ENCODE measurements at regions not wholly inside any gene's neighbourhood (a gene's known extent, or its start where the extent isn't known, plus 50 kb on each side); places are given as distances from the start of the nearest gene placed in this dataset.

DNA sequence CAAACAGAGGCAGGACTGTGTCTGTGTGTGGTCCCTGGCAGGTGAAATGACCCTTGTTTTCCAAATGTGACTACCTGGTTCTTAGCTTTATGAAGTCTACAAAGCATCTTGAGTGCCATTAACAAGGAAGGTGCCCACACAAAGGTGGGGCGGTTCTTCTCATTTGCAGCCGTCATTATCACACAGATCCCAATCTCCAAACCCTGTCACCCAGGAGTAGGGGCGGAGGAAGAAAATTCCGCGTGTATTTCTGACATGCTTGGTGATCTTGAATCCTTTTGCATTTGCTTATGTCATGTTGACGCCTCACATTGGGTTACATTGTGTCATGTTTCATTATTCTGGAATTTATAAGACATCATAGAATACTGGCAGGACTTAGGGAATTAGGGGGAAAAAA is 277.3 kb downstream of the VRK1 start:
- Histone ChIP-seq H3K36me3 (ENCODE audit: control insufficient read depth in 1 of 2, insufficient read depth in 2 of 2, low read length in 2 of 2) (no peaks in the 10 kb centered on the region), H3K18ac (ENCODE audit: low read length) (no peak overlapping the region), H4K12ac (ENCODE audit: low read depth, low read length) (no peak overlapping the region), H3K79me2 (ENCODE audit: control insufficient read depth, insufficient read depth, low read length, poor library complexity) (no peaks in the 10 kb centered on the region), H3K9me3 (ENCODE audit: insufficient read depth, low read depth, low read length) (no peaks in the 10 kb centered on the region), H3K4me3 (ENCODE audit: low read depth, low read length) (no peak overlapping the region), H3K9ac (ENCODE audit: low read length) (no peak overlapping the region), H4K91ac (ENCODE audit: low read depth, low read length) (no peak overlapping the region), H2BK12ac (ENCODE audit: low read length) (no peak overlapping the region), H3K4me2 (ENCODE audit: low read length) (no peak overlapping the region), H3K79me1 (ENCODE audit: low read length) (no peaks in the 10 kb centered on the region), H3K14ac (ENCODE audit: low read length) (no peak overlapping the region), H2AFZ (ENCODE audit: insufficient read depth, low read length, poor library complexity) (no peak overlapping the region), H2AK5ac (ENCODE audit: low read length) (no peak overlapping the region), H3K27ac (ENCODE audit: low read depth, low read length) (no peak overlapping the region), H3K4ac (ENCODE audit: low read depth, low read length) (no peak overlapping the region), H2BK5ac (ENCODE audit: low read depth, low read length, poor library complexity) (no peak overlapping the region), H3K27me3 (ENCODE audit: insufficient read depth, low read length) (no peaks in the 10 kb centered on the region), H3K4me1 (ENCODE audit: control insufficient read depth in 1 of 2, insufficient read depth in 2 of 2, low read length in 2 of 2) (peaks cover 7 to 8% of the 10 kb centered on the region in 2 experiments), H4K8ac (ENCODE audit: low read depth, low read length) (no peak overlapping the region), H3K23ac (ENCODE audit: low read length) (no peak overlapping the region), H2BK120ac (ENCODE audit: insufficient read depth, low read length, poor library complexity) (no peak overlapping the region)
- no peak for DNase-seq
- WGBS (ENCODE audit: extremely low coverage, insufficient coverage, insufficient read length): no CpG with 5 or more reads among the region's 6 CpGs

DNA sequence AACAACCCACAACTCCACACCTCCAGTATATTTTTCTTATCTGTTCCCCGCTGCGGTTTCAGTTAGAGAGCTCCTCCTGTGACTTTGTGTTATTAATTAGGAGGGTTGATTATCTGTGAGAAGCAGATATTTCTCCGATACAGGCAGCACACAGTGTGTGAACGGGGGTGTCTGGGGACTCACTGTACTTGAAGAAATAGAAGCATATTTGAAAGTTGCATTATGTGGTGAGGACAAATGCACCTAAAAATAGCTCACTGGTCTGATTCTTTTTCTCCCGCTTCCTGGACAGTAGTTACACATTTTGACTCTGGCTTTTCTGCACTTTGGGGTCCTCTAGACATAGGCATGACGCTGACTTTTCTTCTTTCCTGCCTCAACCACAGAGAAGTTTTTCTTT is 277.7 kb downstream of the VRK1 start:
- H3K27ac ChIP-seq (ENCODE audit: low read depth, low read length): no peak overlapping the region
- no peak overlapping the region for H2AFZ ChIP-seq (ENCODE audit: insufficient read depth, low read length, poor library complexity)
- H4K91ac ChIP-seq (ENCODE audit: low read depth, low read length): no peak overlapping the region
- no peak overlapping the region for H2AK5ac ChIP-seq (ENCODE audit: low read length)
- peaks cover 7 to 8% of the 10 kb centered on the region in 2 experiments for H3K4me1 ChIP-seq (ENCODE audit: control insufficient read depth in 1 of 2, insufficient read depth in 2 of 2, low read length in 2 of 2)
- no peak overlapping the region for H4K8ac ChIP-seq (ENCODE audit: low read depth, low read length)
- H3K4me2 ChIP-seq (ENCODE audit: low read length): no peak overlapping the region
- no peak overlapping the region for H4K12ac ChIP-seq (ENCODE audit: low read depth, low read length)
- H3K27me3 ChIP-seq (ENCODE audit: insufficient read depth, low read length): no peaks in the 10 kb centered on the region
- no peak overlapping the region for H3K23ac ChIP-seq (ENCODE audit: low read length)
- no peak overlapping the region for H3K18ac ChIP-seq (ENCODE audit: low read length)
- H3K79me2 ChIP-seq (ENCODE audit: control insufficient read depth, insufficient read depth, low read length, poor library complexity): no peaks in the 10 kb centered on the region
- no peak overlapping the region for H2BK5ac ChIP-seq (ENCODE audit: low read depth, low read length, poor library complexity)
- no peak overlapping the region for H2BK120ac ChIP-seq (ENCODE audit: insufficient read depth, low read length, poor library complexity)
- H3K4me3 ChIP-seq (ENCODE audit: low read depth, low read length): no peak overlapping the region
- no peaks in the 10 kb centered on the region for H3K79me1 ChIP-seq (ENCODE audit: low read length)
- no peak overlapping the region for H3K4ac ChIP-seq (ENCODE audit: low read depth, low read length)
- no CpG with 5 or more reads among the region's 6 CpGs for WGBS (ENCODE audit: extremely low coverage, insufficient coverage, insufficient read length)
- H2BK12ac ChIP-seq (ENCODE audit: low read length): no peak overlapping the region
- no peak for DNase-seq
- H3K36me3 ChIP-seq (ENCODE audit: control insufficient read depth in 1 of 2, insufficient read depth in 2 of 2, low read length in 2 of 2): no peaks in the 10 kb centered on the region
- H3K9me3 ChIP-seq (ENCODE audit: insufficient read depth, low read depth, low read length): no peaks in the 10 kb centered on the region
- no peak overlapping the region for H3K9ac ChIP-seq (ENCODE audit: low read length)
- H3K14ac ChIP-seq (ENCODE audit: low read length): no peak overlapping the region

DNA sequence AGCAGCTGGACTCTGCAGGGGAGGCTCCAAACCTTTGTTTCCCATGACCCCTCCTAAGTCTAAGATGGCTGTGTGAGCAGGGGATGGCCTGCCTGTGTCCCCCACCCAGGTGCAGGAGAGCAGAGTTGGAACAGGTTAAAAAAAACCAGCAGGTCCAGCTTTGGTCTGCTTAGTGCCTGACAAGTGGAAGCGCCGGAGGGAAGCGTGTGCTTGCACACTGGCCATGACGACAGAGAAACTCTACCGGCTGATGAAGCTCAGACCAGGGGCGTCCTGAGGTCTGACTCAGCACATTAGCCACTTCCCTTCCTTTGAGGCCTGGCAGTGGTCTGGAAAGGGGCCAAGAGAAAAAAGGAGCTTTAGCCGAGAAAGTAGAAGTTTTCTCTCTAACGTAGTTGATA is 280.1 kb downstream of the VRK1 start:
- H3K4me3 ChIP-seq (ENCODE audit: low read depth, low read length): no peak overlapping the region
- no peak overlapping the region for H4K8ac ChIP-seq (ENCODE audit: low read depth, low read length)
- no peaks in the 10 kb centered on the region for H3K9me3 ChIP-seq (ENCODE audit: insufficient read depth, low read depth, low read length)
- no peaks in the 10 kb centered on the region for H3K36me3 ChIP-seq (ENCODE audit: control insufficient read depth in 1 of 2, insufficient read depth in 2 of 2, low read length in 2 of 2)
- no peak overlapping the region for H2BK12ac ChIP-seq (ENCODE audit: low read length)
- H2AK5ac ChIP-seq (ENCODE audit: low read length): no peak overlapping the region
- no peaks in the 10 kb centered on the region for H3K79me1 ChIP-seq (ENCODE audit: low read length)
- no peak overlapping the region for H4K12ac ChIP-seq (ENCODE audit: low read depth, low read length)
- no peak overlapping the region for H3K14ac ChIP-seq (ENCODE audit: low read length)
- no peak overlapping the region for H3K4ac ChIP-seq (ENCODE audit: low read depth, low read length)
- H3K9ac ChIP-seq (ENCODE audit: low read length): peak overlapping the region; percentile 16
- no peak overlapping the region for H2AFZ ChIP-seq (ENCODE audit: insufficient read depth, low read length, poor library complexity)
- peaks cover 7 to 8% of the 10 kb centered on the region in 2 experiments for H3K4me1 ChIP-seq (ENCODE audit: control insufficient read depth in 1 of 2, insufficient read depth in 2 of 2, low read length in 2 of 2)
- no peak overlapping the region for H3K23ac ChIP-seq (ENCODE audit: low read length)
- no peak overlapping the region for H3K4me2 ChIP-seq (ENCODE audit: low read length)
- no peak overlapping the region for H3K18ac ChIP-seq (ENCODE audit: low read length)
- WGBS (ENCODE audit: extremely low coverage, insufficient coverage, insufficient read length): no CpG with 5 or more reads among the region's 8 CpGs
- peak; percentile 28 to 36 for DNase-seq
- H3K27me3 ChIP-seq (ENCODE audit: insufficient read depth, low read length): no peaks in the 10 kb centered on the region
- no peaks in the 10 kb centered on the region for H3K79me2 ChIP-seq (ENCODE audit: control insufficient read depth, insufficient read depth, low read length, poor library complexity)
- H2BK5ac ChIP-seq (ENCODE audit: low read depth, low read length, poor library complexity): no peak overlapping the region
- H4K91ac ChIP-seq (ENCODE audit: low read depth, low read length): no peak overlapping the region
- peak overlapping the region; percentile 28 for H3K27ac ChIP-seq (ENCODE audit: low read depth, low read length)
- no peak overlapping the region for H2BK120ac ChIP-seq (ENCODE audit: insufficient read depth, low read length, poor library complexity)

DNA sequence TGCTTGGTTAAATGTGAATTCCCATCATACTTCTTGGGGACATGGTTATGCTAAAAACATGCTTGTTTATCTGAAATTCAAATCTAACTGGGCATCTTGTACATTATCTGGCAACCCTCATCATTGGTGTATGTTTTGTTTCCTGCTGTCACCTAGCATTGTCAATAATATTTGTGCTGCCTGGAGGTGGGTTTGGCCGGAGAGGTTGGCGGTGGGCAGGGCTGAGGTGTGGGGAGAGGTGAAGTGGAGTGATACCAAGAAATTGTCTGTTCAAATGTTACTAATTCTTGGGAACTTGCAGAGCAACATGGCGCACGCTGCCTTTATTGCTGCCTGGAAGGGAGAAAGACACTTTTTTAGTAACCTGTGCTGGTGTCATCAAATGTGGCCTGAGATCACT is 280.5 kb downstream of the VRK1 start:
- H2AFZ ChIP-seq (ENCODE audit: insufficient read depth, low read length, poor library complexity): no peak overlapping the region
- H3K27ac ChIP-seq (ENCODE audit: low read depth, low read length): peak overlapping the region; percentile 4
- no peaks in the 10 kb centered on the region for H3K79me1 ChIP-seq (ENCODE audit: low read length)
- H2BK120ac ChIP-seq (ENCODE audit: insufficient read depth, low read length, poor library complexity): no peak overlapping the region
- H4K91ac ChIP-seq (ENCODE audit: low read depth, low read length): no peak overlapping the region
- H3K4me1 ChIP-seq (ENCODE audit: control insufficient read depth in 1 of 2, insufficient read depth in 2 of 2, low read length in 2 of 2): peaks cover 7 to 8% of the 10 kb centered on the region in 2 experiments
- no peaks in the 10 kb centered on the region for H3K79me2 ChIP-seq (ENCODE audit: control insufficient read depth, insufficient read depth, low read length, poor library complexity)
- H2AK5ac ChIP-seq (ENCODE audit: low read length): no peak overlapping the region
- H3K4ac ChIP-seq (ENCODE audit: low read depth, low read length): no peak overlapping the region
- no peaks in the 10 kb centered on the region for H3K27me3 ChIP-seq (ENCODE audit: insufficient read depth, low read length)
- no CpG with 5 or more reads among the region's 4 CpGs for WGBS (ENCODE audit: extremely low coverage, insufficient coverage, insufficient read length)
- H2BK5ac ChIP-seq (ENCODE audit: low read depth, low read length, poor library complexity): no peak overlapping the region
- no peak overlapping the region for H2BK12ac ChIP-seq (ENCODE audit: low read length)
- H3K9ac ChIP-seq (ENCODE audit: low read length): no peak overlapping the region
- no peaks in the 10 kb centered on the region for H3K9me3 ChIP-seq (ENCODE audit: insufficient read depth, low read depth, low read length)
- no peak overlapping the region for H3K23ac ChIP-seq (ENCODE audit: low read length)
- H4K12ac ChIP-seq (ENCODE audit: low read depth, low read length): no peak overlapping the region
- H3K14ac ChIP-seq (ENCODE audit: low read length): no peak overlapping the region
- H3K36me3 ChIP-seq (ENCODE audit: control insufficient read depth in 1 of 2, insufficient read depth in 2 of 2, low read length in 2 of 2): no peaks in the 10 kb centered on the region
- no peak overlapping the region for H3K18ac ChIP-seq (ENCODE audit: low read length)
- no peak overlapping the region for H4K8ac ChIP-seq (ENCODE audit: low read depth, low read length)
- DNase-seq: peak in 1 of 2 donors; percentile 0
- H3K4me2 ChIP-seq (ENCODE audit: low read length): no peak overlapping the region
- no peak overlapping the region for H3K4me3 ChIP-seq (ENCODE audit: low read depth, low read length)
